Esophagus squamous epithelium (tissue), 5 donors: ENCODE measurements at regions not wholly inside any gene's neighbourhood (a gene's known extent, or its start where the extent isn't known, plus 50 kb on each side); places are given as distances from the start of the nearest gene placed in this dataset.

Source experiments
- DNase-seq: peaks from one replicate; lab custom pipeline; 2025; lab: John Stamatoyannopoulos, UW
- H3K27ac ChIP-seq, 4 donors: fragments of 200-600 bp; sonication (generic); one replicate each; pipeline ENCODE4 v1.5.1; 2016 to 2019; ENCODE audit warnings: mild to moderate bottlenecking in 1 of 4
- H3K27me3 ChIP-seq, 4 donors: fragments of 200-600 bp; sonication (generic); 1 replicate in 3 of 4; 2 replicates in 1 of 4; pipeline versions ENCODE4 v1.5.1 to v1.6.0; 2017 to 2021; ENCODE audit warnings: antibody characterized with exemption in 1 of 4
- H3K36me3 ChIP-seq, 3 donors: fragments of 200-600 bp; sonication (generic); one replicate each; pipeline ENCODE4 v1.5.1; 2016 to 2019
- H3K4me1 ChIP-seq, 3 donors: fragments of 200-600 bp; sonication (generic); one replicate each; pipeline ENCODE4 v1.5.1; 2017 to 2019
- H3K4me3 ChIP-seq, 4 donors: fragments of 200-600 bp; sonication (generic); 1 replicate in 3 of 4; 2 replicates in 1 of 4; pipeline ENCODE4 v1.5.1; 2016 to 2019; ENCODE audit warnings: mild to moderate bottlenecking in 2 of 4, moderate library complexity in 1 of 4
- H3K9me3 ChIP-seq, 3 donors: fragments of 200-600 bp; sonication (generic); one replicate each; pipeline ENCODE4 v1.5.1; 2016 to 2019
- CTCF ChIP-seq, 6 experiments: fragments of 450-650 bp in 4 of 6; fragments of 200-600 bp in 2 of 6; sonication (generic) in 2 of 6; IDR thresholded peaks; one replicate each; pipeline ENCODE4 v1.5.1; 2016 to 2019; ENCODE audit warnings: antibody characterized with exemption in 6 of 6, mild to moderate bottlenecking in 4 of 6, moderate library complexity in 4 of 6
- POLR2A ChIP-seq, 4 donors: fragments of 450-650 bp; IDR thresholded peaks; one replicate each; pipeline ENCODE4 v1.6.1; 2017; ENCODE audit warnings: antibody characterized with exemption in 4 of 4, mild to moderate bottlenecking in 4 of 4, moderate library complexity in 3 of 4
- WGBS, 2 donors: methylation state at CpG; one replicate each; pipeline ENCODE4 v1.1.5; 2018; 5-methylcytosine and 5-hydroxymethylcytosine counted together
- intact Hi-C: fragments of 100-400 bp; cut with DNase I; formaldehyde crosslinking; loops from one replicate; pipeline ENCODE4 v1.15.0; 2022
- donor health status: DM: yes; HTN: yes; CAD: no.

GRCh38 chr2:128501006-128501690 lies 182.5 kb upstream of the HS6ST1 start:
- no peak overlapping the region for H3K27ac ChIP-seq
- TF ChIP-seq CTCF (IDR thresholded peaks at IDR 0.05) (no peak), POLR2A (IDR thresholded peaks at IDR 0.05) (no peak)
- H3K27me3 ChIP-seq: peaks cover 0 to 17% (median 0%) of the 10 kb centered on the region in 4 donors
- peaks cover 0 to 14% (median 0%) of the 10 kb centered on the region in 3 donors for H3K4me1 ChIP-seq
- no peaks in the 10 kb centered on the region for H3K36me3 ChIP-seq
- H3K9me3 ChIP-seq: no peaks in the 10 kb centered on the region
- intact Hi-C loops: no loop called here
- 80 to 84% methylated on average over 8 of the region's 12 CpGs for WGBS, 2 donors
- H3K4me3 ChIP-seq: no peak overlapping the region
- no peak for DNase-seq

GRCh38 chr2:128501700-128502099 lies 183.0 kb upstream of the HS6ST1 start:
- intact Hi-C loops: no loop called here

GRCh38 chr2:128502200-128502599 lies 183.5 kb upstream of the HS6ST1 start:
- Histone ChIP-seq H3K9me3 (no peaks in the 10 kb centered on the region), H3K27me3 (peaks cover 0 to 20% (median 0%) of the 10 kb centered on the region in 4 donors), H3K27ac (no peak overlapping the region), H3K4me1 (peaks cover 0 to 23% (median 0%) of the 10 kb centered on the region in 3 donors), H3K4me3 (no peak overlapping the region), H3K36me3 (no peaks in the 10 kb centered on the region)
- intact Hi-C loops: no loop called here
- 94 to 95% methylated on average over 8 of the region's 8 CpGs for WGBS, 2 donors
- TF ChIP-seq CTCF (IDR thresholded peaks at IDR 0.05) (no peak), POLR2A (IDR thresholded peaks at IDR 0.05) (no peak)
- no peak for DNase-seq

More at GRCh38 chr2:128501700-128502099, 183.0 kb upstream of the HS6ST1 start:
- Histone ChIP-seq H3K27me3 (peaks cover 0 to 18% (median 0%) of the 10 kb centered on the region in 4 donors), H3K27ac (no peak overlapping the region), H3K4me3 (no peak overlapping the region), H3K36me3 (no peaks in the 10 kb centered on the region), H3K9me3 (no peaks in the 10 kb centered on the region), H3K4me1 (peaks cover 0 to 19% (median 0%) of the 10 kb centered on the region in 3 donors)
- WGBS, 2 donors: 90% methylated on average over 2 to 3 of the region's 4 CpGs
- TF ChIP-seq CTCF (IDR thresholded peaks at IDR 0.05): no peak
- no peak for TF ChIP-seq POLR2A (IDR thresholded peaks at IDR 0.05)
- no peak for DNase-seq

GRCh38 chr2:128502638-128503246 lies 184.1 kb upstream of the HS6ST1 start:
- 93 to 98% methylated on average over 6 to 11 of the region's 12 CpGs for WGBS, 2 donors
- DNase-seq: no peak
- Histone ChIP-seq H3K27ac (no peak overlapping the region), H3K36me3 (no peaks in the 10 kb centered on the region), H3K4me1 (peaks cover 0 to 23% (median 0%) of the 10 kb centered on the region in 3 donors), H3K4me3 (no peak overlapping the region), H3K27me3 (peaks cover 0 to 20% (median 0%) of the 10 kb centered on the region in 4 donors), H3K9me3 (no peaks in the 10 kb centered on the region)
- intact Hi-C loops: no loop called here
- TF ChIP-seq CTCF (IDR thresholded peaks at IDR 0.05) (no peak), POLR2A (IDR thresholded peaks at IDR 0.05) (no peak)
